GM23338 (cell line): ENCODE measurements at regions not wholly inside any gene's neighbourhood (a gene's known extent, or its start where the extent isn't known, plus 50 kb on each side); places are given as distances from the start of the nearest gene placed in this dataset.

Experiments
- ATAC-seq: fragments of 200-7000 bp; cut with Tn5 transposase; 3 replicates; pipeline ENCODE4 v1.9.1; 2020
- DNase-seq: peaks from one replicate; pipeline ENCODE4 v3.0.0-alpha.2; 2015; ENCODE audit warnings: low spot score
- H2AFZ ChIP-seq: fragments of 200-600 bp; sonication (generic); 2 replicates; pipeline ENCODE4 v1.8.0; 2016; ENCODE audit warnings: antibody characterized with exemption, mild to moderate bottlenecking, moderate library complexity
- H3F3A ChIP-seq: fragments of 200-600 bp; sonication (generic); replicated peaks from 2 replicates; pipeline ENCODE4 v1.8.0; 2017; ENCODE audit warnings: antibody characterized with exemption, mixed run types, low read depth
- H3K27ac ChIP-seq: fragments of 200-600 bp; sonication (generic); 2 replicates; pipeline ENCODE4 v1.6.1; 2016; ENCODE audit warnings: low read depth
- H3K27me3 ChIP-seq: fragments of 200-600 bp; sonication (generic); 2 replicates; pipeline ENCODE4 v1.8.0; 2016; ENCODE audit warnings: mild to moderate bottlenecking, mixed run types, moderate library complexity; ENCODE audit not compliant: insufficient read depth
- H3K36me3 ChIP-seq: fragments of 200-600 bp; sonication (generic); 2 replicates; pipeline ENCODE4 v1.8.0; 2016; ENCODE audit warnings: mild to moderate bottlenecking; ENCODE audit not compliant: insufficient read depth
- H3K4me1 ChIP-seq: fragments of 200-600 bp; sonication (generic); 2 replicates; pipeline ENCODE4 v1.8.0; 2016; ENCODE audit warnings: mild to moderate bottlenecking, moderate library complexity; ENCODE audit not compliant: insufficient read depth
- H3K4me2 ChIP-seq: fragments of 200-600 bp; sonication (generic); 2 replicates; pipeline ENCODE4 v1.7.1; 2017; ENCODE audit warnings: mixed run types
- H3K4me3 ChIP-seq: fragments of 200-600 bp; sonication (generic); 2 replicates; pipeline ENCODE4 v1.6.1; 2016; ENCODE audit warnings: mixed run types
- H3K79me2 ChIP-seq: fragments of 200-600 bp; sonication (generic); replicated peaks from 2 replicates; pipeline ENCODE4 v1.8.0; 2017; ENCODE audit warnings: mild to moderate bottlenecking; ENCODE audit not compliant: insufficient read depth
- H3K9me2 ChIP-seq: fragments of 200-600 bp; sonication (generic); 2 replicates; pipeline ENCODE4 v1.8.0; 2017; ENCODE audit not compliant: insufficient read depth
- H4K20me1 ChIP-seq: fragments of 200-600 bp; sonication (generic); replicated peaks from 2 replicates; pipeline ENCODE4 v1.8.0; 2017; ENCODE audit warnings: mild to moderate bottlenecking; ENCODE audit not compliant: insufficient read depth
- H3K27ac Mint-ChIP-seq: 2 replicates; pipeline ENCODE4 v1.8.0; 2020; ENCODE audit warnings: inconsistent platforms, mild to moderate bottlenecking, moderate library complexity, mixed read lengths
- H3K27me3 Mint-ChIP-seq: 3 replicates; pipeline ENCODE4 v1.8.0; 2022; ENCODE audit warnings: low read depth, mild to moderate bottlenecking, moderate library complexity, mixed read lengths, inconsistent platforms; ENCODE audit not compliant: insufficient read depth, poor library complexity
- H3K36me3 Mint-ChIP-seq: 3 replicates; pipeline ENCODE4 v1.8.0; 2021; ENCODE audit warnings: low read depth, mild to moderate bottlenecking, inconsistent platforms, moderate library complexity, mixed read lengths
- H3K4me1 Mint-ChIP-seq: 3 replicates; pipeline ENCODE4 v1.8.0; 2020; ENCODE audit warnings: mild to moderate bottlenecking, inconsistent platforms, mixed read lengths
- H3K4me3 Mint-ChIP-seq: 3 replicates; pipeline ENCODE4 v1.8.0; 2021; ENCODE audit warnings: moderate library complexity, mild to moderate bottlenecking, inconsistent platforms, mixed read lengths
- H3K9me3 Mint-ChIP-seq: 3 replicates; pipeline ENCODE4 v1.8.0; 2020; ENCODE audit warnings: moderate library complexity, mild to moderate bottlenecking, inconsistent platforms, mixed read lengths
- EZH2 ChIP-seq: fragments of 200-600 bp; sonication (generic); IDR thresholded peaks from one replicate; pipeline ENCODE4 v1.8.0; 2017; ENCODE audit warnings: antibody characterized with exemption, mild to moderate bottlenecking, low read depth; ENCODE audit not compliant: unreplicated experiment
- EZH2phosphoT487 ChIP-seq: fragments of 200-600 bp; sonication (generic); IDR thresholded peaks from one replicate; pipeline ENCODE4 v1.8.1; 2018; ENCODE audit warnings: antibody characterized with exemption; ENCODE audit not compliant: unreplicated experiment
- JUNB ChIP-seq: IDR thresholded peaks from one replicate; pipeline ENCODE4 v1.6.1; 2016; ENCODE audit warnings: antibody characterized with exemption; ENCODE audit not compliant: unreplicated experiment
- REST ChIP-seq: IDR thresholded peaks from one replicate; pipeline ENCODE4 v1.6.1; 2018; ENCODE audit warnings: antibody characterized with exemption; ENCODE audit not compliant: unreplicated experiment
- STAT1 ChIP-seq: IDR thresholded peaks from one replicate; pipeline ENCODE4 v1.6.1; 2016; ENCODE audit warnings: antibody characterized with exemption; ENCODE audit not compliant: unreplicated experiment
- ZNF114 ChIP-seq: fragments of 250-450 bp; sonication (Bioruptor Pico); IDR thresholded peaks from 2 replicates; pipeline ENCODE4 v1.5.0; 2020; ENCODE audit warnings: mild to moderate bottlenecking, moderate library complexity
- ZNF331 ChIP-seq: fragments of 250-450 bp; sonication (Bioruptor Pico); IDR thresholded peaks from 2 replicates; pipeline ENCODE4 v1.5.0; 2020; ENCODE audit warnings: low read depth, mild to moderate bottlenecking, moderate library complexity

GRCh38 chr13:111880185-111880584, 186.8 kb upstream of the SOX1 start:
- Histone ChIP-seq H3F3A (no peaks in the 10 kb centered on the region), H3K4me1 (peaks cover 5% of the 10 kb centered on the region; the same call in 1 of the 2 replicates), H3K27ac (no peak overlapping the region), H3K79me2 (no peaks in the 10 kb centered on the region), H2AFZ (peak overlapping the region; percentile 40; the same call in 1 of the 2 replicates), H4K20me1 (no peaks in the 10 kb centered on the region), H3K4me3 (no peak overlapping the region), H3K27me3 (no peaks in the 10 kb centered on the region), H3K9me2 (no peaks in the 10 kb centered on the region), H3K4me2 (no peak overlapping the region), H3K36me3 (no peaks in the 10 kb centered on the region)
- H3K27ac Mint-ChIP-seq, result no peak overlapping the region
- H3K9me3 Mint-ChIP-seq, result no peaks in the 10 kb centered on the region
- peaks cover 5% of the 10 kb centered on the region for H3K27me3 Mint-ChIP-seq
- no peaks in the 10 kb centered on the region for H3K36me3 Mint-ChIP-seq
- peaks cover 6% of the 10 kb centered on the region for H3K4me1 Mint-ChIP-seq
- DNase-seq, result no peak
- peak; percentile 84 for ATAC-seq
- H3K4me3 Mint-ChIP-seq, result no peak overlapping the region
- TF ChIP-seq REST (no peak), JUNB (no peak), EZH2phosphoT487 (no peak), ZNF331 (no peak), ZNF114 (CRISPR knock-in tag) (no peak), STAT1 (no peak), EZH2 (no peak)

- no peaks in the 10 kb centered on the region for H3K27me3 ChIP-seq
- H3K4me2 ChIP-seq, result no peak overlapping the region
- Mint-ChIP-seq H3K36me3 (no peaks in the 10 kb centered on the region), H3K27ac (no peak overlapping the region), H3K4me1 (peaks cover 6% of the 10 kb centered on the region), H3K9me3 (no peaks in the 10 kb centered on the region), H3K27me3 (peaks cover 2% of the 10 kb centered on the region), H3K4me3 (no peak overlapping the region)
- ATAC-seq, result no peak
- no peaks in the 10 kb centered on the region for H3K79me2 ChIP-seq
- DNase-seq, result no peak
- no peaks in the 10 kb centered on the region for H4K20me1 ChIP-seq
- H3K4me3 ChIP-seq, result no peak overlapping the region
- no peaks in the 10 kb centered on the region for H3K36me3 ChIP-seq
- H3K9me2 ChIP-seq, result no peaks in the 10 kb centered on the region
- no peak for TF ChIP-seq REST
- no peaks in the 10 kb centered on the region for H3F3A ChIP-seq
- no peak overlapping the region for H2AFZ ChIP-seq
- H3K4me1 ChIP-seq, result peaks cover 5% of the 10 kb centered on the region; the same call in 1 of the 2 replicates
- no peak overlapping the region for H3K27ac ChIP-seq
Measured at GRCh38 chr13:111881700-111882099, 185.2 kb upstream of the SOX1 start.
